CD4-positive, alpha-beta T cell (primary cell): ENCODE measurements at regions not wholly inside any gene's neighbourhood (a gene's known extent, or its start where the extent isn't known, plus 50 kb on each side); places are given as distances from the start of the nearest gene placed in this dataset.

Experiments used
- ATAC-seq: fragments of 200-7000 bp; cut with Tn5 transposase; one replicate; pipeline ENCODE4 v1.10.0; 2022; ENCODE audit warnings: mild to moderate bottlenecking; ENCODE audit not compliant: poor library complexity
- CTCF ChIA-PET: fragments of 350-600 bp; sonication (Branson Sonifier 250); formaldehyde crosslinking; loops from one replicate; lab custom pipeline; 2021; ENCODE audit warnings: antibody characterized with exemption, inconsistent platforms; lab: Charles Lee
- POLR2A ChIA-PET: fragments of 350-600 bp; sonication (Branson Sonifier 250); formaldehyde crosslinking; loops from one replicate; lab custom pipeline; 2021; ENCODE audit warnings: antibody characterized with exemption, inconsistent platforms; lab: Charles Lee
- DNase-seq, 14 experiments: peaks; one replicate each; pipeline ENCODE4 v3.0.0-alpha.2; 2013 to 2020; ENCODE audit warnings: mixed read lengths in 2 of 14
- H3K27ac ChIP-seq, 2 donors: one replicate each; pipeline versions ENCODE4 v1.5.1 to v1.7.0; 2013; ENCODE audit warnings: low read length in 2 of 2, low read depth in 1 of 2, mild to moderate bottlenecking in 1 of 2
- H3K27me3 ChIP-seq, 2 experiments: 1 replicate in 1 of 2; 2 replicates in 1 of 2; pipeline versions ENCODE4 v1.6.1 to v1.7.0; 2013; ENCODE audit warnings: low read length in 2 of 2, control low read depth in 1 of 2, mild to moderate bottlenecking in 1 of 2, moderate library complexity in 1 of 2; ENCODE audit not compliant: insufficient read depth in 2 of 2, control insufficient read depth in 1 of 2
- H3K36me3 ChIP-seq: one replicate; pipeline ENCODE4 v1.6.1; 2013; ENCODE audit warnings: low read length, control low read depth; ENCODE audit not compliant: insufficient read depth
- H3K4me1 ChIP-seq: one replicate; pipeline ENCODE4 v1.6.1; 2013; ENCODE audit warnings: low read length, control low read depth; ENCODE audit not compliant: insufficient read depth
- H3K4me3 ChIP-seq: one replicate; pipeline ENCODE4 v1.5.1; 2013; ENCODE audit warnings: mild to moderate bottlenecking, low read length, moderate library complexity
- H3K9me3 ChIP-seq, 2 experiments: 1 replicate in 1 of 2; 2 replicates in 1 of 2; pipeline versions ENCODE4 v1.6.1 to v1.7.0; 2013; ENCODE audit warnings: low read length in 2 of 2, mild to moderate bottlenecking in 2 of 2, control low read depth in 1 of 2, moderate library complexity in 1 of 2; ENCODE audit not compliant: control insufficient read depth in 1 of 2, insufficient read depth in 1 of 2
- H3K27ac Mint-ChIP-seq: one replicate; pipeline ENCODE4 v1.8.0; 2020; ENCODE audit warnings: mixed read lengths
- H3K27me3 Mint-ChIP-seq: one replicate; pipeline ENCODE4 v1.8.0; 2021; ENCODE audit warnings: mixed read lengths
- H3K36me3 Mint-ChIP-seq: one replicate; pipeline ENCODE4 v1.8.0; 2021; ENCODE audit warnings: low read depth, mixed read lengths
- H3K4me1 Mint-ChIP-seq: one replicate; pipeline ENCODE4 v1.8.0; 2021; ENCODE audit warnings: low read depth, mixed read lengths
- H3K4me3 Mint-ChIP-seq: one replicate; pipeline ENCODE4 v1.8.0; 2020; ENCODE audit warnings: mild to moderate bottlenecking, mixed read lengths
- H3K9me3 Mint-ChIP-seq: one replicate; pipeline ENCODE4 v1.8.0; 2020; ENCODE audit warnings: mixed read lengths
- intact Hi-C, 2 experiments: fragments of 100-400 bp; cut with DNase I in 1 of 2; cut with micrococcal nuclease in 1 of 2; formaldehyde crosslinking; loops; one replicate each; pipeline versions ENCODE4 v1.15.1 to v1.9.0; 2023 to 2025; cut with DNase I, micrococcal nuclease
- TF ChIP-seq, protein P1 (sequence below): fragments of 200-600 bp; IDR thresholded peaks from one replicate; pipeline ENCODE4 v1.8.0; 2022; ENCODE audit warnings: antibody characterized with exemption, mild to moderate bottlenecking

DNA sequence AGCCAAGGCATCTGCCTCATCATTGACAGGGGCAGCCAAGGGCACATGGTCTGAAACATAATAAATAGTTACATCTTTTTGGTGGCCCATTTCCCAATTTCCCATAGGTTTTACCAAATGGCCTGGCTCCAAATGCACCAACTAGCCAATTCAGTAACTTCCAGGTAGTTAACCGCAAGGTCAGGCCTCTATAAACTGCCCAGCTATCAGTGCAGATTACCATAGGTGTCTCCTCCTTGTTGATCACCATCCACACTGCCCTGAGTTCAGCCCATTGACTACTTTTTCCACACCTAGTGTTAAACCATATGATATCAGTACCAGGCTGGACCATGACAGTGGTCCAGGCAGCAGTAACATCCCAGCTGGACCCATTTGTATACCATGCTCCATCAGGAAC lies 1145.1 kb upstream of the POU3F4 start:
- intact Hi-C loops, result no loop called here
- no peaks in the 10 kb centered on the region for H3K27me3 Mint-ChIP-seq

DNA sequence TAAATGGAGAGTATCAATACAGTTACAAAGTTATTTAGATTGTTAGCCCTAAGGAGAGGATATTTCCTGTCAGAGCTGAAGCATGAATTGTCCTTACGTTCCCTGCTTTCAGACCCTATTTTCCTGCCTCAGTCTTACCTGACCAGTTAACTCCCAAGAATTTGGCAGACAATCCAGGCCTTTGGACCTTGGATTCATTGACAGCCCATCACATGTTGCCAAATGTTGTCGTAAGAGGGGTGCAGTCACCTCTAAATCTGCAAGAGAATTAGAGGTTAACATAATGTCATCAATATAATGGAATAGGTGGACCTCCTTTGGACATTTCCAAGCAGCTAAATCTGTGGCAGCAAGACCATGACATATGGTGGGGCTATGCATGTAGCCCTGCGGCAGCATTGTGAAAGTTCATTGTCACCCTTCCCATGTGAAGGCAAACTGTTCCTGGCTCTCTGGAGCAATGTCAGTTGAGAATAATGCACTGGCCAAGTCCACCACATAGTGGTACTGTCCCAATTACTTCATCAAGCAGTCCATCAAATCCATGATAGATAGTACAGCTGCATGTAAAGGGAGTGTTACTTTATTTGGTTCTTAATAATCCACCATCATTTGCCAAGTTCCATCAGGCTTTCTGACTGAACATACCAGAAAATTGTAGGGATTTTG lies 1137.0 kb upstream of the POU3F4 start:
- no peak overlapping the region for H3K27ac Mint-ChIP-seq

More for the DNA sequence above, 1145.1 kb upstream of the POU3F4 start:
- CTCF ChIA-PET, result no interaction called here
- Histone ChIP-seq H3K36me3 (no peaks in the 10 kb centered on the region), H3K4me1 (no peaks in the 10 kb centered on the region), H3K9me3 (no peaks in the 10 kb centered on the region), H3K27me3 (no peaks in the 10 kb centered on the region), H3K4me3 (no peak overlapping the region), H3K27ac (no peak overlapping the region)
- TF ChIP-seq, protein P1, sequence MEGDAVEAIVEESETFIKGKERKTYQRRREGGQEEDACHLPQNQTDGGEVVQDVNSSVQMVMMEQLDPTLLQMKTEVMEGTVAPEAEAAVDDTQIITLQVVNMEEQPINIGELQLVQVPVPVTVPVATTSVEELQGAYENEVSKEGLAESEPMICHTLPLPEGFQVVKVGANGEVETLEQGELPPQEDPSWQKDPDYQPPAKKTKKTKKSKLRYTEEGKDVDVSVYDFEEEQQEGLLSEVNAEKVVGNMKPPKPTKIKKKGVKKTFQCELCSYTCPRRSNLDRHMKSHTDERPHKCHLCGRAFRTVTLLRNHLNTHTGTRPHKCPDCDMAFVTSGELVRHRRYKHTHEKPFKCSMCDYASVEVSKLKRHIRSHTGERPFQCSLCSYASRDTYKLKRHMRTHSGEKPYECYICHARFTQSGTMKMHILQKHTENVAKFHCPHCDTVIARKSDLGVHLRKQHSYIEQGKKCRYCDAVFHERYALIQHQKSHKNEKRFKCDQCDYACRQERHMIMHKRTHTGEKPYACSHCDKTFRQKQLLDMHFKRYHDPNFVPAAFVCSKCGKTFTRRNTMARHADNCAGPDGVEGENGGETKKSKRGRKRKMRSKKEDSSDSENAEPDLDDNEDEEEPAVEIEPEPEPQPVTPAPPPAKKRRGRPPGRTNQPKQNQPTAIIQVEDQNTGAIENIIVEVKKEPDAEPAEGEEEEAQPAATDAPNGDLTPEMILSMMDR, result no peak
- DNase-seq, result no peak
- POLR2A ChIA-PET, result no interaction called here
- no peak overlapping the region for H3K4me3 Mint-ChIP-seq
- H3K27ac Mint-ChIP-seq, result no peak overlapping the region
- H3K36me3 Mint-ChIP-seq, result no peaks in the 10 kb centered on the region
- peaks cover 3% of the 10 kb centered on the region for H3K9me3 Mint-ChIP-seq
- no peaks in the 10 kb centered on the region for H3K4me1 Mint-ChIP-seq
- no peak for ATAC-seq

DNA sequence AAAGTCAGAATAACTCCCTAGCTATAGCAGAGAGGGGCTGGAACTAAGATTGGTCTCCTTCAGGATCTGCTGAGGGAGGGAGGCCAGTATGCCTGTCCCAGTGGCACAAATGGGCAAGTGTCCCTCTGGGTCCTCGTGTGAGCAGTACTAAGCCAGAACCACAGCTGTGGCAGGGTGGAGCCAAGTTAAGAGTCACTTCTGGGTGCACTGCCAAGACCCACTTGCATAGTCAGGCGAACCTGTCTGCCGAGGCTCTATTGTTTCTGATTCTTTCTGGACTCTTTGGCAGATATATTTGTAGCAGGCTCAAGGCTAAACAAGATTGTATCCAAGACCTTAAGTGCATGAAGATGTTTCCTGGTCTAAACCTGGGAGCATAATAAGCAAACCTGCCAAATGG lies 1123.7 kb upstream of the POU3F4 start:
- no peaks in the 10 kb centered on the region for H3K4me1 Mint-ChIP-seq
- H3K9me3 ChIP-seq, result peaks cover 0 to 4% of the 10 kb centered on the region in 2 experiments
- H3K36me3 ChIP-seq, result no peaks in the 10 kb centered on the region
- no peaks in the 10 kb centered on the region for H3K36me3 Mint-ChIP-seq
- no peak overlapping the region for H3K4me3 ChIP-seq
- no peaks in the 10 kb centered on the region for H3K4me1 ChIP-seq
- no peak overlapping the region for H3K27ac Mint-ChIP-seq
- TF ChIP-seq, protein P1, result no peak
- ATAC-seq (no peak), DNase-seq (no peak)
- H3K9me3 Mint-ChIP-seq, result no peaks in the 10 kb centered on the region
- H3K4me3 Mint-ChIP-seq, result no peak overlapping the region
- CTCF ChIA-PET, result no interaction called here
- no peaks in the 10 kb centered on the region for H3K27me3 Mint-ChIP-seq
- no peak overlapping the region for H3K27ac ChIP-seq
- intact Hi-C loops, result no loop called here
- no peaks in the 10 kb centered on the region for H3K27me3 ChIP-seq
- POLR2A ChIA-PET, result no interaction called here

More for the DNA sequence above, 1137.0 kb upstream of the POU3F4 start:
- POLR2A ChIA-PET, result no interaction called here
- H3K4me1 ChIP-seq, result no peaks in the 10 kb centered on the region
- H3K9me3 ChIP-seq, result peaks cover 0 to 8% of the 10 kb centered on the region in 2 experiments
- no peaks in the 10 kb centered on the region for H3K9me3 Mint-ChIP-seq
- TF ChIP-seq, protein P1, result no peak
- H3K27me3 ChIP-seq, result no peaks in the 10 kb centered on the region
- H3K27ac ChIP-seq, result no peak overlapping the region
- H3K4me3 ChIP-seq, result no peak overlapping the region
- intact Hi-C loops, result no loop called here
- H3K36me3 Mint-ChIP-seq, result no peaks in the 10 kb centered on the region
- no peaks in the 10 kb centered on the region for H3K4me1 Mint-ChIP-seq
- ATAC-seq, result no peak
- no peaks in the 10 kb centered on the region for H3K27me3 Mint-ChIP-seq
- no peaks in the 10 kb centered on the region for H3K36me3 ChIP-seq
- H3K4me3 Mint-ChIP-seq, result no peak overlapping the region
- DNase-seq, result no peak
- CTCF ChIA-PET, result no interaction called here
